Kidney epithelial cell (primary cell): ENCODE measurements at regions not wholly inside any gene's neighbourhood (a gene's known extent, or its start where the extent isn't known, plus 50 kb on each side); places are given as distances from the start of the nearest gene placed in this dataset.

Experiments used
- DNase-seq: peaks from one replicate; pipeline ENCODE4 v3.0.0-alpha.2; 2010; ENCODE audit warnings: low read depth
- H3K27me3 ChIP-seq: 2 replicates; pipeline ENCODE4 v1.6.0; 2011; ENCODE audit warnings: low read length; ENCODE audit not compliant: control insufficient read depth, insufficient read depth
- H3K36me3 ChIP-seq: 2 replicates; pipeline ENCODE4 v1.5.1; 2011; ENCODE audit warnings: low read length; ENCODE audit not compliant: control insufficient read depth, insufficient read depth
- H3K4me3 ChIP-seq: 2 replicates; pipeline ENCODE4 v1.5.1; 2011; ENCODE audit warnings: low read depth, mild to moderate bottlenecking, control low read depth, low read length
- TF ChIP-seq, protein P1 (sequence below): IDR thresholded peaks from 2 replicates; pipeline ENCODE4 v1.5.1; 2011; ENCODE audit warnings: mild to moderate bottlenecking, moderate library complexity, low read length, control low read depth, inconsistent platforms; ENCODE audit not compliant: insufficient read depth, poor library complexity, severe bottlenecking

GRCh38 chr5:82641331-82642003, 363.3 kb upstream of the RPS23 start:
- DNase-seq: peak; percentile 67
- no peaks in the 10 kb centered on the region for H3K27me3 ChIP-seq
- TF ChIP-seq, protein P1, sequence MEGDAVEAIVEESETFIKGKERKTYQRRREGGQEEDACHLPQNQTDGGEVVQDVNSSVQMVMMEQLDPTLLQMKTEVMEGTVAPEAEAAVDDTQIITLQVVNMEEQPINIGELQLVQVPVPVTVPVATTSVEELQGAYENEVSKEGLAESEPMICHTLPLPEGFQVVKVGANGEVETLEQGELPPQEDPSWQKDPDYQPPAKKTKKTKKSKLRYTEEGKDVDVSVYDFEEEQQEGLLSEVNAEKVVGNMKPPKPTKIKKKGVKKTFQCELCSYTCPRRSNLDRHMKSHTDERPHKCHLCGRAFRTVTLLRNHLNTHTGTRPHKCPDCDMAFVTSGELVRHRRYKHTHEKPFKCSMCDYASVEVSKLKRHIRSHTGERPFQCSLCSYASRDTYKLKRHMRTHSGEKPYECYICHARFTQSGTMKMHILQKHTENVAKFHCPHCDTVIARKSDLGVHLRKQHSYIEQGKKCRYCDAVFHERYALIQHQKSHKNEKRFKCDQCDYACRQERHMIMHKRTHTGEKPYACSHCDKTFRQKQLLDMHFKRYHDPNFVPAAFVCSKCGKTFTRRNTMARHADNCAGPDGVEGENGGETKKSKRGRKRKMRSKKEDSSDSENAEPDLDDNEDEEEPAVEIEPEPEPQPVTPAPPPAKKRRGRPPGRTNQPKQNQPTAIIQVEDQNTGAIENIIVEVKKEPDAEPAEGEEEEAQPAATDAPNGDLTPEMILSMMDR: peak; percentile 69
- no peak overlapping the region for H3K4me3 ChIP-seq
- H3K36me3 ChIP-seq: no peaks in the 10 kb centered on the region

GRCh38 chr5:82640916-82641315, 362.8 kb upstream of the RPS23 start:
- no peak overlapping the region for H3K4me3 ChIP-seq
- TF ChIP-seq, protein P1: no peak
- no peak for DNase-seq
- H3K27me3 ChIP-seq: no peaks in the 10 kb centered on the region
- no peaks in the 10 kb centered on the region for H3K36me3 ChIP-seq

- no peaks in the 10 kb centered on the region for H3K27me3 ChIP-seq
- no peak for DNase-seq
- TF ChIP-seq, protein P1: no peak
- H3K36me3 ChIP-seq: no peaks in the 10 kb centered on the region
- no peak overlapping the region for H3K4me3 ChIP-seq
These were observed 361.4 kb upstream of the RPS23 start for GRCh38 chr5:82639393-82640144.

DNA sequence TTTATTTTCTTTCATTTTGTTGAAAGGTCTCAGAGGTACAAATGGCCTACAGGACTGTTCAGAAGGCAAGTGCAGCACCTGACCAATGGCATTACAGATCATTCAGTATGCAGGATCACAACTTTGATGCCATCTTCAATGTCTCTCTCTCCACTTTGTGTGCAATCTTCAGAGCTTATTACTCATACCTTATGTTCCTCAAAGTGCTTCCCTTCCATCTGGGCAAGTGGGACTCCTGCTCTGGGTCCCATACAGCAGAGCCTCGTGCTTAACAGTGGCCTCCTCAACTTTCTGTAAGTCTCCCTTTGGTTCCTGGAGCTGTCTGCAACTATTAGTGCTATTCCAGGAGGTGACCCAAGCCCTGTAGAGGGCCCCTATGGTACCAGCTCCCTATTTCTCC, 358.4 kb upstream of the RPS23 start:
- TF ChIP-seq, protein P1: no peak
- no peak for DNase-seq
- Histone ChIP-seq H3K4me3 (no peak overlapping the region), H3K27me3 (no peaks in the 10 kb centered on the region), H3K36me3 (no peaks in the 10 kb centered on the region)

DNA sequence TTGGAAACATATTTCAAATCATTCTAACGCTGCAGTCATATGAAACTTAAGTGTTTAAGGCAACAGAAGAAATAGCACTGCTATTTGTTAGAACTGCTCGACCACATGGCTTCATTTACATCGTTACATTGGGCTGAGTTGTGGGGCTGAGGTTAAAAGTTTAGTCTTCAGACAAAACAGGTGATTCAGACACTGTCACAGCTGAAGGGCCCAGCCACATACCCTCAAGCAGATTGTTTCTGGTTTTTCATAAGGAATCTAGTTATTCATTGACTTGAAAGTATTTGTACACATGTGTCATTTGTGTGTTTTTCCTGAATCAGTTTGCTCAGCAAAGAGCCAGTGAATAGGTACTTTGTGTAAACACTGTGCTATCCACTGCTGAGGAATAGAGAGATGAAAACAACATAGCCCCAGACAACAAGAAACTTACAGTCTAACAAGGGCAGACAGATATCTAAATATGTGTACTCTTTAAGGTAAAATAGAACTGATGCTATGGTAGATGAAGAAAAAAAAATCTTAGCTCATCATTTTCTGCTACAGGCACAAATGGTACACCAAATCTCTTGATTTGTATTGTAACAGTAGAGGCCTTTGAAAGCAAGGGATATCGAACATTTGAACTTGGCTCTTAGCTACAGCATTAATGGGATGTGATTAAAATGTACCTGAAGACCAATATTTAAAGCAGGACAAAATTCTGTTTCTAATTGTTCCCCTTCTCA, 357.6 kb upstream of the RPS23 start:
- DNase-seq: peak; percentile 97
- no peaks in the 10 kb centered on the region for H3K27me3 ChIP-seq
- no peaks in the 10 kb centered on the region for H3K36me3 ChIP-seq
- no peak overlapping the region for H3K4me3 ChIP-seq
- TF ChIP-seq, protein P1: no peak
